ENCODE measurements at regions not wholly inside any gene's neighbourhood (a gene's known extent, or its start where the extent isn't known, plus 50 kb on each side); places are given as distances from the start of the nearest gene placed in this dataset.

- Histone ChIP-seq H2BK120ac (replicated peaks; ENCODE audit: low read depth, low read length) (no peak overlapping the region), H3K56ac (replicated peaks; ENCODE audit: insufficient read length, low read depth, low read length) (no peak overlapping the region), H3K36me3 (ENCODE audit: control insufficient read depth in 2 of 4, insufficient read depth in 4 of 4, low read length in 3 of 4) (no peaks in the 10 kb centered on the region), H3K18ac (ENCODE audit: extremely low read depth, low read length) (no peak overlapping the region), H4K5ac (ENCODE audit: insufficient read length, low read depth, low read length) (no peak overlapping the region), H4K20me1 (replicated peaks in 1 of 2; ENCODE audit: control insufficient read depth in 1 of 2, insufficient read depth in 2 of 2, low read length in 2 of 2) (no peaks in the 10 kb centered on the region), H3K79me2 (ENCODE audit: control insufficient read depth in 1 of 2, insufficient read depth in 2 of 2, low read length in 2 of 2) (no peaks in the 10 kb centered on the region), H4K8ac (ENCODE audit: extremely low read depth, insufficient read depth, low read length) (no peak overlapping the region), H3K4me1 (replicated peaks in 1 of 4; ENCODE audit: control insufficient read depth in 3 of 4, insufficient read depth in 4 of 4, low read length in 3 of 4) (peaks cover 0 to 9% (median 7%) of the 10 kb centered on the region in 4 experiments; a peak in 6 of 7 replicates), H4K91ac (replicated peaks; ENCODE audit: insufficient read length, low read length) (no peak overlapping the region), H3K27ac (ENCODE audit: low read depth, low read length) (no peak overlapping the region), H2BK12ac (ENCODE audit: low read depth, low read length) (no peak overlapping the region), H3K4ac (replicated peaks; ENCODE audit: insufficient read length, low read depth, low read length) (no peak overlapping the region), H3K4me3 (ENCODE audit: extremely low read depth in 1 of 4, insufficient read depth in 2 of 4, low read depth in 3 of 4, low read length in 4 of 4) (no peak overlapping the region), H2BK15ac (ENCODE audit: low read length) (no peak overlapping the region), H3K9me3 (ENCODE audit: insufficient read depth in 2 of 2, low read depth in 1 of 2, low read length in 1 of 2) (no peaks in the 10 kb centered on the region), H3K14ac (ENCODE audit: insufficient read length) (no peak overlapping the region), H2BK5ac (ENCODE audit: low read depth, low read length) (no peak overlapping the region), H3K27me3 (replicated peaks in 1 of 4; ENCODE audit: control insufficient read depth in 3 of 4, extremely low read depth in 1 of 4, insufficient read depth in 3 of 4, low read length in 3 of 4) (no peaks in the 10 kb centered on the region), H3K9ac (replicated peaks in 1 of 4; ENCODE audit: extremely low read depth in 1 of 4, low read depth in 3 of 4, low read length in 3 of 4) (no peak overlapping the region), H3K23ac (ENCODE audit: insufficient read length) (no peak overlapping the region), H3K79me1 (ENCODE audit: low read depth, low read length) (no peaks in the 10 kb centered on the region), H3K4me2 (ENCODE audit: insufficient read depth in 1 of 2, low read depth in 2 of 2, low read length in 2 of 2) (no peak overlapping the region; a peak in 1 of 4 replicates), H2AK5ac (ENCODE audit: low read depth, low read length) (no peak overlapping the region), H2BK20ac (ENCODE audit: low read length) (no peak overlapping the region), H3K23me2 (ENCODE audit: low read depth, low read length) (no peaks in the 10 kb centered on the region), H2AFZ (ENCODE audit: low read length) (no peak overlapping the region)
- POLR2A ChIA-PET (ENCODE audit: partially characterized antibody): no interaction called here
- 60% methylated on average over 8 of the region's 8 CpGs; no CpG with 5 or more reads in 1 of the 2 experiments for WGBS, 2 experiments (ENCODE audit: extremely low coverage in 1 of 2, insufficient coverage in 1 of 2, insufficient read length in 1 of 2, insufficient replicate concordance in 2 of 2, low coverage in 1 of 2, low lambda C conversion rate in 2 of 2, missing lambda C conversion rate in 1 of 2)
- CTCF ChIA-PET (ENCODE audit: partially characterized antibody): interaction anchor here (1.6 to 2.1 kb wide), 2 partner anchors 14 to 18 kb away, joined by 4 to 8 read pairs; no protein-coding TSS in a partner anchor
- no peak for DNase-seq (ENCODE audit: low read depth in 1 of 2, low spot score in 2 of 2)
- no peak for FAIRE-seq
- TF ChIP-seq GTF2F1 (IDR thresholded peaks at IDR 0.05; ENCODE audit: borderline replicate concordance, low read depth, low read length): no peak
- TF ChIP-seq MAFK (IDR thresholded peaks at IDR 0.05; ENCODE audit: low read depth, low read length): no peak
Measured at GRCh38 chr16:55390630-55391237, 66.7 kb downstream of the IRX6 start.

All from H1 (cell line).